DOHH2 (cell line): ENCODE measurements at regions not wholly inside any gene's neighbourhood (a gene's known extent, or its start where the extent isn't known, plus 50 kb on each side); places are given as distances from the start of the nearest gene placed in this dataset.

ENCODE experiments used
- H3F3A ChIP-seq: fragments of 200-600 bp; sonication (generic), shearing (Covaris generic); 2 replicates; pipeline ENCODE4 v1.6.0; 2016; ENCODE audit warnings: antibody characterized with exemption, mild to moderate bottlenecking; ENCODE audit not compliant: control insufficient read depth, insufficient read depth
- H3K27ac ChIP-seq: fragments of 200-600 bp; sonication (generic); 2 replicates; pipeline ENCODE4 v1.5.1; 2014; ENCODE audit warnings: low read depth, mild to moderate bottlenecking, low read length, moderate library complexity
- H3K27me3 ChIP-seq: fragments of 200-600 bp; sonication (generic); 2 replicates; pipeline ENCODE4 v1.6.1; 2014; ENCODE audit warnings: mild to moderate bottlenecking, low read length, mixed read lengths; ENCODE audit not compliant: control insufficient read depth
- H3K36me3 ChIP-seq: fragments of 200-600 bp; sonication (generic); 2 replicates; pipeline ENCODE4 v1.6.1; 2014; ENCODE audit warnings: mild to moderate bottlenecking, low read length, moderate library complexity, mixed read lengths; ENCODE audit not compliant: control insufficient read depth
- H3K4me1 ChIP-seq: fragments of 200-600 bp; sonication (generic); 2 replicates; pipeline ENCODE4 v1.6.1; 2014; ENCODE audit warnings: mild to moderate bottlenecking, low read length, mixed read lengths; ENCODE audit not compliant: control insufficient read depth
- H3K4me2 ChIP-seq: fragments of 200-600 bp; sonication (generic); 2 replicates; pipeline ENCODE4 v1.6.0; 2014; ENCODE audit warnings: mild to moderate bottlenecking, low read length, moderate library complexity
- H3K4me3 ChIP-seq: fragments of 200-600 bp; sonication (generic); 2 replicates; pipeline ENCODE4 v1.5.1; 2014; ENCODE audit warnings: mild to moderate bottlenecking, low read length, mixed read lengths
- H3K79me2 ChIP-seq: fragments of 200-600 bp; sonication (generic); 2 replicates; pipeline ENCODE4 v1.6.1; 2014; ENCODE audit warnings: mild to moderate bottlenecking, low read length, mixed read lengths; ENCODE audit not compliant: control insufficient read depth
- H3K9me2 ChIP-seq: fragments of 200-600 bp; sonication (generic); replicated peaks from 2 replicates; pipeline ENCODE4 v1.6.1; 2014; ENCODE audit warnings: mild to moderate bottlenecking, low read length, mixed read lengths; ENCODE audit not compliant: control insufficient read depth
- H3K9me3 ChIP-seq: fragments of 200-600 bp; sonication (generic); 2 replicates; pipeline ENCODE4 v1.6.1; 2014; ENCODE audit warnings: antibody characterized with exemption, low read length, mixed read lengths; ENCODE audit not compliant: control insufficient read depth, insufficient read depth
- H4K20me1 ChIP-seq: fragments of 200-600 bp; sonication (generic); 2 replicates; pipeline ENCODE4 v1.6.0; 2014; ENCODE audit warnings: low read depth, mild to moderate bottlenecking, antibody characterized with exemption, low read length, moderate library complexity; ENCODE audit not compliant: control insufficient read depth, insufficient read depth
- CTCF ChIP-seq: fragments of 200-600 bp; sonication (generic); IDR thresholded peaks from one replicate; pipeline ENCODE4 v1.5.1; 2014; ENCODE audit warnings: antibody characterized with exemption, mild to moderate bottlenecking, low read depth, low read length; ENCODE audit not compliant: poor library complexity, severe bottlenecking
- EZH2phosphoT487 ChIP-seq: fragments of 200-600 bp; sonication (generic); IDR thresholded peaks from 2 replicates; pipeline ENCODE4 v1.6.1; 2017; ENCODE audit warnings: borderline replicate concordance, mild to moderate bottlenecking, antibody characterized with exemption, low read length, moderate library complexity, mixed read lengths

GRCh38 chr5:152144030-152144429, 219.4 kb upstream of the GLRA1 start:
- Histone ChIP-seq H3K4me3 (no peak overlapping the region), H3K4me1 (peaks cover 11% of the 10 kb centered on the region), H3K9me2 (no peaks in the 10 kb centered on the region), H3K27me3 (peaks cover 6% of the 10 kb centered on the region), H4K20me1 (no peaks in the 10 kb centered on the region), H3F3A (no peaks in the 10 kb centered on the region), H3K27ac (no peak overlapping the region), H3K79me2 (no peaks in the 10 kb centered on the region), H3K36me3 (no peaks in the 10 kb centered on the region), H3K4me2 (no peak overlapping the region), H3K9me3 (no peaks in the 10 kb centered on the region)
- TF ChIP-seq CTCF (no peak), EZH2phosphoT487 (no peak)

GRCh38 chr5:152142840-152143469, 218.3 kb upstream of the GLRA1 start:
- TF ChIP-seq EZH2phosphoT487 (no peak), CTCF (peak; percentile 87)
- H3K4me1 ChIP-seq: peaks cover 11% of the 10 kb centered on the region
- H3F3A ChIP-seq: no peaks in the 10 kb centered on the region
- no peak overlapping the region for H3K4me3 ChIP-seq
- H3K79me2 ChIP-seq: no peaks in the 10 kb centered on the region
- no peaks in the 10 kb centered on the region for H3K9me3 ChIP-seq
- H3K4me2 ChIP-seq: no peak overlapping the region
- peaks cover 6% of the 10 kb centered on the region for H3K27me3 ChIP-seq
- H3K27ac ChIP-seq: no peak overlapping the region
- H3K36me3 ChIP-seq: no peaks in the 10 kb centered on the region
- H4K20me1 ChIP-seq: no peaks in the 10 kb centered on the region
- H3K9me2 ChIP-seq: no peaks in the 10 kb centered on the region

- Histone ChIP-seq H3F3A (no peaks in the 10 kb centered on the region), H3K9me3 (no peaks in the 10 kb centered on the region), H3K36me3 (no peaks in the 10 kb centered on the region), H4K20me1 (no peaks in the 10 kb centered on the region), H3K4me1 (peaks cover under 1% of the 10 kb centered on the region), H3K79me2 (no peaks in the 10 kb centered on the region), H3K27me3 (peaks cover 8% of the 10 kb centered on the region), H3K4me2 (no peak overlapping the region), H3K27ac (no peak overlapping the region), H3K4me3 (no peak overlapping the region), H3K9me2 (no peaks in the 10 kb centered on the region)
- TF ChIP-seq CTCF (no peak), EZH2phosphoT487 (no peak)
Measured at GRCh38 chr5:152140347-152140746, 215.7 kb upstream of the GLRA1 start.
